Germinal center (tissue), 1 donor: ENCODE measurements at regions not wholly inside any gene's neighbourhood (a gene's known extent, or its start where the extent isn't known, plus 50 kb on each side); places are given as distances from the start of the nearest gene placed in this dataset.

Experiments used
- DNase-seq: peaks from one replicate; pipeline ENCODE4 v3.0.0; 2012; ENCODE audit warnings: mixed read lengths, low spot score

DNA sequence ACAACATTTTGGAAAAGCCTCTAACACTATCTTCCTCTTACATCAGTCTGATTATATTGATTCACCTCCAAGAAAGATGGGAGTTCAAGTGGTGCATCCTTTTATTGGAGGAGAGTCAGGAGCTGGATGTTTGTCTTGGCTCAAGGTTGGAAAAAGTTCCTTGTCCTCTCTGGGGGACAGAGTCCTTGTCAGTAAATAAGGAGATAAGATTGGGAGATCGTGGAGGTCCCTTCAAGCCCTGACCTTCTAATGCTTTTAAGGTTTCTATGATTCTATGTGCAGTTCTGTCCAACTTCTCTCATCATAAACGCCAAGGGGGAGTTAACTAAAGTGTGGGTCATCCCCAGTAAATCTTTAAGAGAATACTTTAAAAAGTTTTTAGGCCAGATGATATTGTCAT lies 60.9 kb upstream of the CCBE1 start:
- no peak for DNase-seq

- no peak for DNase-seq
These were observed 55.4 kb upstream of the CCBE1 start for GRCh38 chr18:59752666-59753065.

- no peak for DNase-seq
These were observed 54.0 kb upstream of the CCBE1 start for GRCh38 chr18:59751186-59751585.

GRCh38 chr18:59748628-59749360 lies 51.6 kb upstream of the CCBE1 start:
- DNase-seq: no peak
